H9 (cell line): ENCODE measurements at regions not wholly inside any gene's neighbourhood (a gene's known extent, or its start where the extent isn't known, plus 50 kb on each side); places are given as distances from the start of the nearest gene placed in this dataset.

ENCODE experiments used
- DNase-seq: peaks from one replicate; pipeline ENCODE4 v3.0.0-alpha.2; 2017
- H2AFZ ChIP-seq: one replicate; pipeline ENCODE4 v1.6.1; 2013; ENCODE audit warnings: mild to moderate bottlenecking, low read length, control low read depth, moderate library complexity
- H2AK5ac ChIP-seq: 2 replicates; pipeline ENCODE4 v1.6.1; 2013; ENCODE audit warnings: low read length, control low read depth, mixed read lengths; ENCODE audit not compliant: insufficient read length
- H2BK120ac ChIP-seq: one replicate; pipeline ENCODE4 v1.6.1; 2013; ENCODE audit warnings: low read depth, mild to moderate bottlenecking, low read length, control low read depth, inconsistent platforms; ENCODE audit not compliant: poor library complexity, severe bottlenecking
- H2BK12ac ChIP-seq: 2 replicates; pipeline ENCODE4 v1.6.1; 2013; ENCODE audit warnings: low read length, control low read depth, mixed read lengths, low read depth; ENCODE audit not compliant: insufficient read length
- H2BK15ac ChIP-seq: 2 replicates; pipeline ENCODE4 v1.6.1; 2013; ENCODE audit warnings: low read depth, low read length, control low read depth
- H2BK20ac ChIP-seq: one replicate; pipeline ENCODE4 v1.6.1; 2013; ENCODE audit warnings: low read depth, mild to moderate bottlenecking, low read length, control low read depth, inconsistent platforms; ENCODE audit not compliant: poor library complexity, severe bottlenecking
- H2BK5ac ChIP-seq: 2 replicates; pipeline ENCODE4 v1.6.1; 2013; ENCODE audit warnings: low read length, control low read depth, mixed read lengths; ENCODE audit not compliant: insufficient read length
- H3K14ac ChIP-seq: 2 replicates; pipeline ENCODE4 v1.6.1; 2013; ENCODE audit warnings: low read length, control low read depth; ENCODE audit not compliant: insufficient read depth
- H3K18ac ChIP-seq: 2 replicates; pipeline ENCODE4 v1.6.1; 2013; ENCODE audit warnings: low read depth, mild to moderate bottlenecking, mixed read lengths, low read length, control low read depth; ENCODE audit not compliant: insufficient read length
- H3K23ac ChIP-seq: 2 replicates; pipeline ENCODE4 v1.6.1; 2013; ENCODE audit warnings: low read length, control low read depth, mixed read lengths, low read depth; ENCODE audit not compliant: insufficient read length
- H3K23me2 ChIP-seq: 2 replicates; pipeline ENCODE4 v1.6.1; 2013; ENCODE audit warnings: low read depth, mild to moderate bottlenecking, mixed read lengths, low read length, control low read depth; ENCODE audit not compliant: insufficient read length, poor library complexity, severe bottlenecking
- H3K27ac ChIP-seq: 2 replicates; pipeline ENCODE4 v1.5.1; 2013; ENCODE audit warnings: low read length, control low read depth, mixed read lengths, low read depth; ENCODE audit not compliant: insufficient read length
- H3K27me3 ChIP-seq: 2 replicates; pipeline ENCODE4 v1.6.1; 2013; ENCODE audit warnings: low read length, control low read depth, inconsistent platforms; ENCODE audit not compliant: insufficient read depth
- H3K4ac ChIP-seq: 2 replicates; pipeline ENCODE4 v1.6.1; 2013; ENCODE audit warnings: low read depth, mild to moderate bottlenecking, control low read depth, inconsistent platforms, low read length, moderate library complexity
- H3K4me1 ChIP-seq: 2 replicates; pipeline ENCODE4 v1.6.1; 2013; ENCODE audit warnings: low read length, control low read depth, inconsistent platforms; ENCODE audit not compliant: insufficient read depth
- H3K4me2 ChIP-seq: 2 replicates; pipeline ENCODE4 v1.6.1; 2013; ENCODE audit warnings: low read length, control low read depth, mixed read lengths; ENCODE audit not compliant: insufficient read length, insufficient read depth
- H3K56ac ChIP-seq: 2 replicates; pipeline ENCODE4 v1.6.1; 2013; ENCODE audit warnings: low read depth, mild to moderate bottlenecking, mixed read lengths, low read length, control low read depth; ENCODE audit not compliant: insufficient read length
- H3K79me1 ChIP-seq: 2 replicates; pipeline ENCODE4 v1.6.1; 2013; ENCODE audit warnings: low read depth, mild to moderate bottlenecking, moderate library complexity, low read length, control low read depth, inconsistent platforms; ENCODE audit not compliant: insufficient read depth, poor library complexity, severe bottlenecking
- H3K79me2 ChIP-seq: 2 replicates; pipeline ENCODE4 v1.6.1; 2013; ENCODE audit warnings: low read length, control low read depth, inconsistent platforms; ENCODE audit not compliant: insufficient read depth
- H3K9ac ChIP-seq: 2 replicates; pipeline ENCODE4 v1.6.1; 2013; ENCODE audit warnings: low read length, control low read depth, mixed read lengths; ENCODE audit not compliant: insufficient read length; ENCODE audit errors: extremely low read depth
- H3K9me3 ChIP-seq: one replicate; pipeline ENCODE4 v1.6.1; 2013; ENCODE audit warnings: low read depth, low read length, inconsistent platforms; ENCODE audit not compliant: control insufficient read depth
- H3T11ph ChIP-seq: one replicate; pipeline ENCODE4 v1.6.1; 2013; ENCODE audit warnings: mild to moderate bottlenecking, low read length, control low read depth, inconsistent platforms
- H4K20me1 ChIP-seq: one replicate; pipeline ENCODE4 v1.6.1; 2013; ENCODE audit not compliant: control insufficient read depth, insufficient read length, insufficient read depth
- H4K5ac ChIP-seq: 2 replicates; pipeline ENCODE4 v1.6.1; 2013; ENCODE audit warnings: low read depth, mild to moderate bottlenecking, mixed read lengths, low read length, control low read depth; ENCODE audit not compliant: insufficient read length
- H4K8ac ChIP-seq: replicated peaks from 2 replicates; pipeline ENCODE4 v1.6.1; 2013; ENCODE audit warnings: low read length, control low read depth, mixed read lengths, low read depth; ENCODE audit not compliant: insufficient read length
- H4K91ac ChIP-seq: 2 replicates; pipeline ENCODE4 v1.6.1; 2013; ENCODE audit warnings: low read depth, mild to moderate bottlenecking, moderate library complexity, mixed read lengths, low read length, control low read depth; ENCODE audit not compliant: insufficient read length
- H3K27ac Mint-ChIP-seq, 3 experiments: 2 replicates in 2 of 3; 3 replicates in 1 of 3; pipeline ENCODE4 v1.8.0; 2020 to 2021; ENCODE audit warnings: mixed read lengths in 3 of 3, mild to moderate bottlenecking in 1 of 3, moderate library complexity in 1 of 3
- H3K27me3 Mint-ChIP-seq: 2 replicates; pipeline ENCODE4 v1.8.0; 2021; ENCODE audit warnings: low read depth, mild to moderate bottlenecking, moderate library complexity, mixed read lengths
- H3K36me3 Mint-ChIP-seq, 3 experiments: 2 replicates in 2 of 3; 3 replicates in 1 of 3; pipeline ENCODE4 v1.8.0; 2020 to 2021; ENCODE audit warnings: low read depth in 3 of 3, mixed read lengths in 3 of 3; ENCODE audit not compliant: insufficient read depth in 1 of 3
- H3K4me1 Mint-ChIP-seq, 2 experiments: 2 replicates each; pipeline ENCODE4 v1.8.0; 2020; ENCODE audit warnings: mixed read lengths in 2 of 2
- H3K4me3 Mint-ChIP-seq, 2 experiments: 2 replicates in 1 of 2; 3 replicates in 1 of 2; pipeline ENCODE4 v1.8.0; 2020 to 2021; ENCODE audit warnings: mild to moderate bottlenecking in 2 of 2, mixed read lengths in 2 of 2, moderate library complexity in 1 of 2
- H3K9me3 Mint-ChIP-seq, 2 experiments: 2 replicates in 1 of 2; 3 replicates in 1 of 2; pipeline ENCODE4 v1.8.0; 2020; ENCODE audit warnings: mild to moderate bottlenecking in 2 of 2, mixed read lengths in 2 of 2, moderate library complexity in 1 of 2
- CTCF ChIP-seq: fragments of 200-600 bp; sonication (generic); conservative IDR thresholded peaks from 3 replicates; pipeline ENCODE4 v1.8.0; 2021; ENCODE audit warnings: antibody characterized with exemption, mild to moderate bottlenecking
- WGBS: extraction: QIAGEN DNeasy Blood & Tissue Kit; methylation state at CpG from one replicate; pipeline ENCODE4 v1.1.7; 2013; ENCODE audit warnings: missing lambda C conversion rate, low lambda C conversion rate, mixed read lengths; ENCODE audit not compliant: insufficient read length; ENCODE audit errors: extremely low coverage; 5-methylcytosine and 5-hydroxymethylcytosine counted together

- Histone ChIP-seq H3K18ac (peak overlapping the region; percentile 37), H4K91ac (no peak overlapping the region), H2AK5ac (no peak overlapping the region), H3K23ac (no peak overlapping the region), H3K23me2 (no peaks in the 10 kb centered on the region), H2BK12ac (no peak overlapping the region), H3K56ac (no peak overlapping the region), H3K4me1 (no peaks in the 10 kb centered on the region; the same call in 1 of the 2 replicates), H2BK5ac (no peak overlapping the region), H3K4me2 (no peak overlapping the region), H3K4ac (no peak overlapping the region), H3K79me1 (no peaks in the 10 kb centered on the region), H3T11ph (no peak overlapping the region), H3K27ac (no peak overlapping the region), H2BK20ac (no peak overlapping the region), H2BK15ac (no peak overlapping the region), H3K79me2 (no peaks in the 10 kb centered on the region), H4K20me1 (no peaks in the 10 kb centered on the region), H3K9ac (no peak overlapping the region), H3K27me3 (no peaks in the 10 kb centered on the region), H2BK120ac (no peak overlapping the region), H3K14ac (no peak overlapping the region), H2AFZ (no peak overlapping the region), H4K8ac (no peak overlapping the region), H3K9me3 (no peaks in the 10 kb centered on the region), H4K5ac (no peak overlapping the region)
- Mint-ChIP-seq H3K27ac (no peak overlapping the region), H3K27me3 (peaks cover 4% of the 10 kb centered on the region; the same call in 1 of the 2 replicates), H3K9me3 (no peaks in the 10 kb centered on the region), H3K4me3 (no peak overlapping the region), H3K4me1 (0 out of 4 replicates have a peak, but pooled peaks cover 0 to 2% of the 10 kb centered on the region in 2 experiments), H3K36me3 (no peaks in the 10 kb centered on the region)
- no CpG with 5 or more reads among the region's 20 CpGs for WGBS
- no peak for DNase-seq
- no peak for TF ChIP-seq CTCF
These were observed 78.1 kb upstream of the TBX20 start for GRCh38 chr7:35331730-35332678.
